ENCODE measurements at regions not wholly inside any gene's neighbourhood (a gene's known extent, or its start where the extent isn't known, plus 50 kb on each side); places are given as distances from the start of the nearest gene placed in this dataset.

GRCh38 chr11:27848423-27848822 lies 148.2 kb upstream of the BDNF start:
- no peak for TF ChIP-seq CTCF (IDR thresholded peaks at IDR 0.05)
- TF ChIP-seq POLR2AphosphoS5 (IDR thresholded peaks at IDR 0.05; ENCODE audit: low read depth, low read length), result no peak
- no peak for TF ChIP-seq REST (IDR thresholded peaks at IDR 0.05; ENCODE audit: insufficient read depth in 1 of 2, low read depth in 2 of 2, low read length in 1 of 2)
- TF ChIP-seq SIN3A (IDR thresholded peaks at IDR 0.05; ENCODE audit: borderline replicate concordance, insufficient read depth, low read depth, low read length), result no peak
- TF ChIP-seq TCF7L2 (IDR thresholded peaks at IDR 0.05; ENCODE audit: low read depth, low read length), result no peak
